ENCODE measurements at regions not wholly inside any gene's neighbourhood (a gene's known extent, or its start where the extent isn't known, plus 50 kb on each side); places are given as distances from the start of the nearest gene placed in this dataset.
"Not testable (repeated sequence)": the region's sequence is repeated elsewhere in the genome, so short reads cannot be mapped to it uniquely, and the experiment has no call there.

GRCh38 chr22:41023299-41023623 is 69.1 kb upstream of the EP300 start:
- no peak for DNase-seq

DNA sequence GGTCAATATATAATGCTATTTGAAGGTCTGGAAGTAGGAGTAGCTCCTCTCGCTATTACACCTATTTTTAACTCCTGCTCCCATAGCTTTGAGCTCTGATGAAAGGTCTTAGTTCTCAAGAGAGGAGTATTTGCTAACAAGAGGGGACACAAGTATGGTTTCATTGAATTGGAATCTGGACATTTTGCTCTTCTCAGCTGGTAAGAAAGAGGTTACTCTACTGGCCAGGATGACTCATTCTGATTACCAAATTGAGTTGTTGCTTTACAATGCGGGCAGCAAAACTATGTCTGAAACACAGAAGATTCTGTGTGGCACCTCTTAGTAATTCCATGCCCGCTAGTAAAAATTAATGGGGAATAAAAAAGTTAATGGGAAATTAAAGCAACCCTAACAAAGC is 63.6 kb upstream of the EP300 start:
- no peak for DNase-seq

GRCh38 chr22:41030891-41031290 is 61.5 kb upstream of the EP300 start:
- no peak for DNase-seq

GRCh38 chr22:41034706-41035105 is 57.7 kb upstream of the EP300 start:
- DNase-seq, result no peak

DNA sequence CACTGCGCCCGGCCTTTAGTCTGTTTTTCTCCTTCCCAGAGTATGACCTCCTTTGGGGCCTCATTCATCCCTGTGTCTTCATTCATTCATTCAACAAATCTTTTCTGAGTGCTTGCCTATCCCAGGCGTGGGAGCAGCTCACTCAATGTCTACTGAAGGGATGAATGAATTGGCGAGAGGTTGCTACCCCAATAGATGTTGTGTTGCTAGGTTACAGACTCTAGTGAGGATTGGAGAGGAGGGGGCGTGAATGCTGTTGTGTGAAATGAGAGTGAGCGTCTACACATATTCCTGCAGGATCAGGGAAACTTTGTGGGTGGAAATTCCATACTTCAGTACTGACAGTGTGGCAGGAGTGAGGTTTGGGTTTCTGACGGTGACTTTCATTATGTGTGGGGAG is 55.5 kb upstream of the EP300 start:
- peak in 4 of 58 donors; percentile 1 to 40 (median 14) for DNase-seq

DNA sequence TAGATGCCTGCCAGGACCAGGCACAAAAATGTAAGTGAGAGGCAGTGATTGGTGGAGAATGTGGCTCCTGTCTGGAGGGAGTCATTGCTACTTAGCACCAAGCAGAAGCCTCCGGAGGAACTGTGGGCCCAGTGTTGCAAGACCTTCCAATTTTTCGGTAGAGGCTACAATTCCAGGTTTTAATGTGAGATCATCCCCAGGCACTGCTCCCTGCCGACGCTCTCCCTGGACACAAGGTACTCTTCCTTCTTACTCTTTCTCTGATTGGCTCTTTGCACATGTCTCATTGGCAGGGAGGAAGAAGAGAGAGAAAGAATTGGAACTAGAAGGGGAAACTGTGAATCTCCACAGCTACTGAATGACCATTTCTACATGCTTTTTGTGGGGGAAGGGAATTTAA is 53.7 kb upstream of the EP300 start:
- no peak for DNase-seq

DNA sequence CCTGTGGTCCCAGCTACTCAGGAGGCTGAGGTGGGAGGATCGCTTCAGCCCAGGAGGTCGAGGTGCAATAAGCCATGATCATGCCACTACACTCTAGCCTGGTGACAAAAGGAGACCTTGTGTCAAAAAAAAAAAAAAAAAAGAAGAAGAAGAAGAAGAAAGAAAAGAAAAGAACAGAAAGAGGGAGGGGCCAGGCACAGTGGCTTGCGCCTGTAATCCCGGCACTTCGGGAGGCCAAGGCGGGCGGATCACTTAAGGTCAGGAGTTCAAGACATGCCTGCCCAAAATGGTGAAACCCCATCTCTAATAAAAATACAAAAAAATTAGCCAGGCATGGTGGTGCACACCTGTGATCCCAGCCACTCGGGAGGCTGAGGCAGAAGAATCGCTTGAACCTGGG is 52.8 kb upstream of the EP300 start:
- DNase-seq, result not testable (repeated sequence)

GRCh38 chr22:41040483-41040882 is 51.9 kb upstream of the EP300 start:
- no peak for DNase-seq

GRCh38 chr22:41041532-41041931 is 50.9 kb upstream of the EP300 start:
- DNase-seq, result no peak

All from anterior cingulate cortex (tissue), 58 donors.